ENCODE measurements at regions not wholly inside any gene's neighbourhood (a gene's known extent, or its start where the extent isn't known, plus 50 kb on each side); places are given as distances from the start of the nearest gene placed in this dataset.
"Not testable (repeated sequence)": the region's sequence is repeated elsewhere in the genome, so short reads cannot be mapped to it uniquely, and the experiment has no call there.

DNA sequence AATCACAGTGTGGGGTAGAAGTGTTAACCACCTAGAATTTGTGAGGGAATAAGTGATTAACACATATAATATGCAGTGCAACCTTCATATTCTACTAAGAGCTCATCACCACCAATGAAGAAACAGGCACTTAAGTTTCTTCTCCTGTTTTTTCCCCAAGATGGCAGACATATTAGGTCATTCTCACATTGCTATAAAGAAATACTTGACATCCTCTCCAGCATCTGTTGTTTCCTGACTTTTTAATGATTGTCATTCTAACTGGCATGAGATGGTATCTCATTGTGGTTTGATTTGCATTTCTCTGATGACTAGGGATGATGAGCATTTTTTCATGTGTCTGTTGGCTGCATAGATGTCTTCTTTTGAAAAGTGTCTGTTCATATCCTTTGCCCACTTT, 301.5 kb upstream of the CLEC14A start:
- not testable (repeated sequence) for DNase-seq

DNA sequence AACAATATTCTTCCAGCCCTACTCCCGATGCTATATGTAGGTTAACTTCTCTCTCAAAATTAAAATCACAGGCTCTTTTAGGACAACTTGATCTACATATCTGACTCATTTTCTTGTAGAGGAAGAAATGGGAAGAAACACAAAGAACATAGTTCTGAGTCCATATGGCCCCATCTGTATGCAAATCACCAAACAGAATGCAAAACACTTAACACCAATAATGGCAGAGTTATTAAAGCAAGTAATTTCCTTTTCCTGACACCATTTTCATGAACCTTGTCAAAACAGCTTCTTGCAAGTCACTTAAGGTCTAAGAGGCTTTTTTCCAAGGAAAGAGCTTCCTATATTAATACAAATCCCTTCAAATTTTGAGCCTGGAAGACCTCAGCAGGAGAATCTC, 300.4 kb upstream of the CLEC14A start:
- DNase-seq = no peak

GRCh38 chr14:38554026-38554425, 298.1 kb upstream of the CLEC14A start:
- DNase-seq = no peak

DNA sequence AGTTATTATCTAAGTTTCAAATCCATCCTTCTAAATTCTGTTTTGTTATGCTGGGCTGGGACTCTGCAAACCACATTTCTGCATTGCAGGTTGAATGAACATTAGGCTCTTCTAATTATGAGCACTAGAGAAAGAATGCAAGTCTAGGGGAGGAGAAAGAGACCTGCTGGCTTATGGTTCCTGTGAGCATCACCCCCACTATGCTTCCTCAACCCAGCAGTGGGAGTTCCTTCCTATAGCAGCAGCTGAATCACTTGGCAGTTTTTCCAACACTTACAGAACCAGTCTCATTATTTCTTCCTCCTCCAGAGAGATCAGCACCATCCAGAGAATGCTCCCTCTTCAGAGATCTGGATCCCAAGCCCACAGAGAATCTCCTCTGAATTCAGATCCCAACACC, 297.7 kb upstream of the CLEC14A start:
- no peak for DNase-seq

DNA sequence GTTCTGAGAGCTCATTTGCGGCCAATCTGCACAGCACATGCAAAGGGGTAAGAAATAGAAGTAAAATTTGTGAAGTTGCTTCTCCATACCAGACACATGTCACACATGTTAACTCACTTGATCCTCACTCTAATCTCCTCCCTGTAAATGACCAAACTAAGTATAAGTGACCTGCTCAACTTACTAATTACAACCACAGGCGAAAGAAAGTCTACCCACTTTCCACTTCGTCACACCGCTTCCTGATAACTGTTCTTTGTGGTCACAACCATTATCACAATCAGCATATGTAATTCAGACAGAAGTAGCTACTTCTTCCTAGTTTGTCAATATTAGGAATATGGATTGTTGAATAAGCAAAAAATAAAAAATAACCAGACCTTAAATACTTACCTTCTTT, 293.7 kb upstream of the CLEC14A start:
- DNase-seq = no peak

GRCh38 chr14:38547961-38548490, 292.1 kb upstream of the CLEC14A start:
- no peak for DNase-seq

DNA sequence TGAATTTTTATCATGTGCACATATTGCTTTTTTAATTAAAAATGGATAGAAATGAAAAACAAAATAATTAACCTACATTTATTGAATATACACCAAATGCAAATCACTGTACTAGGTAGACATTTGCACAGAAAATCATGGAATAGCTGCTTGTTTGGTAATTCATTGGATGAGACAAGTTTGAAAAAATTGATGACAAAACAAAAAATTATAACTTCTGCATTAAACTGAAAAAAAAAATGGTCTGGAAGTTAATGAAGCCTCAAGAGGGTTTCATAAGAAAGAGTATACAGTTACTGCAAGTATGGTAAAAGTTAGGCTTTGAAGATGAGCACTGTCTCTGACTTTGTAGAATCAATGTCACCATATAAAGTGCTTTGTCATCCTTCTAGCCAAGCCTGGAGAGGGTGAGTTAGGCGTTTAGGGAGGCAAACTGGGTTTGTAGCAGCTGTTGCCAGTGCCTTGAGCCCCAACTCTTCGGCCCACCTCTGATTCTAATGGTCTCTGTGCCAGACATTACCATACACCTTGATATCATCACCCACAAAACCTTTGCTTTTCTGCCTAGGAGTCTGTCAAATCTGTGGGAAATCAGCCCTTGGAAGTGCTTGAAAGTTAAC, 291.1 kb upstream of the CLEC14A start:
- no peak for DNase-seq

DNA sequence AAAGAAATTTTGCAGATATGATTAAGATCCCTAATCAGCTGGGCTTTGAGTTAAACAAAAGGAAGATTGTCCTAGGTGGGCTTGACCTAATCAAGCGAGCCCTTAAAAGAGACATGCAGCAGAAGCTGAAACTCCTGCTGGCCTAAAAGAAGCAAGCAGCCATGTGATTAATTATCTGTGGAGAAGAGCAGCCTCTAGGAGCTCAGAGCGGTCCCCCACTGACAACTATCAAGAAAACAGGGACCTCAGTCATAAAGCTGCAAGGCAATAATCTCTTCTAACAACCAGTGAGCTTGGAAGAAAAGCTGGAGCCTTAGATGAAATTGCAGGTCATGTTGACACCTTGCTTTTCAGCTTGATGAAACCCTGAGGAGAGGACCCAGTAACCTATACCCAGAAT, 288.9 kb upstream of the CLEC14A start:
- no peak for DNase-seq

DNA sequence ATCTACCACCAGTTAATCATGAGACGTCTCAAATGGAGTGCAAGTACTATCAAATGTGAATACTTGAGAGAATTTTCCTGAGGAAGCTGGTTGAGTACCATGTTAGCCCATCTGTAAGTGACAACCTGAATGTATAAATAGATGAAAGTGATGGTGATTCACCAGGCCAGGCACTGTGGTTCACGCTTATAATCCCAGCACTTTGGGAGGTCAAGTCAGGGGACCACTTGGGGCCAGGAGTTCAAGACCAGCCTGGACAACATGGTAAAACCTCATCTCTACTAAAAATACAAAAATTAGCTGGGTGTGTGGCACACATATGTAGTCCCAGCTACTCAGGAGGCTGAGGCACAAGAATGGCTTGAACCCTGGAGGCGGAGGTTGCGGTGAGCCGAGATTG, 288.0 kb upstream of the CLEC14A start:
- not testable (repeated sequence) for DNase-seq

- not testable (repeated sequence) for DNase-seq
Measured at GRCh38 chr14:38538053-38538452, 282.2 kb upstream of the CLEC14A start.

DNA sequence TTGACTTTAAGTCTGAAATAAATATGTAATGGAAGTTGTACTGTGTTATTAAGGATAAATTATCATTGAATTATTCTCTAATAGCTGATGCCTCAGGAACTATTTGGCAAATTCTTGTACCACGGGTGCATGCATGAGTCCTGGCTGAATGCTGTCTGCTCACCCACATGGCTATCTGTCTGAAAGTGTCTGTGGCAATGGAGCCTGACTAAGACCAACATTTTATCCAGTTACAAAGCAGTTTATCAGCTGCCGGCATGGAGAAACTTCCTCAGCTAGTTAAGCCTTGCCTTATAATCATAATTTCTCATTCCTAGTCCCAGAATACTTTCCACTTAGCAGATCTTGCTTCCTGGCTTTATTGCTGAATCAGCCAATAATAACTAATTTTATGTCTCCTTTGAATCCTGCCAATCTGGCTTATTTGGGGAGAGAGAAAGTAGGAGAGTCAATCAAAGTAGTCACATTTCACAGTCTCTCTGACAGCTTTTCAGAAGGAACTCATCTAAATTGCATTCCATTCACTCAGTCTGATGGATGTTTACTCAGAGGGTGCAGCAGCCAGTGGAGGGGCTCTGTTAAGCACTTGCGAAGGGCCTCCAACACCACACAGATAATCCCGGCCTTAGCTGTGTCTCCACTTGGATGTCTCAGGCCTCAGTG, 280.6 kb upstream of the CLEC14A start:
- DNase-seq = no peak

DNA sequence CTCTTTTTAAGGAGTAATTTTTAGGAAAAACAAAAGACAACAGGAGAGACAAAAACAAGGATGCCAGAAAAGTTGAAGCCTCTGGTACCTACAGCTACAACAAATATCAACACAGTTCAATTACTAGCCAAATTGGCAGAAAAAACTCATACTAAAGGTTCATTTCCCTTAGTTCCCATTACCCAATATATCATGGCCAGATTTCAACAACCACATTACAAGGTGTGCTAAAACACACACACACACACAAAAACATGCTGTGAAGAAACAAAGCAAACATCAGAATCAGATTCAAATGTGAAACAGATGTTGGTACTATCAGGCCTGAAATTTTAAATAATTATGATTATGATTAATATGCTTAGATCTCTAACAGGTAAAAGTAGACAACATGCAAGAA, 272.7 kb upstream of the CLEC14A start:
- DNase-seq = no peak

- no peak for DNase-seq
Measured at GRCh38 chr14:38527502-38527878, 271.6 kb upstream of the CLEC14A start.

DNA sequence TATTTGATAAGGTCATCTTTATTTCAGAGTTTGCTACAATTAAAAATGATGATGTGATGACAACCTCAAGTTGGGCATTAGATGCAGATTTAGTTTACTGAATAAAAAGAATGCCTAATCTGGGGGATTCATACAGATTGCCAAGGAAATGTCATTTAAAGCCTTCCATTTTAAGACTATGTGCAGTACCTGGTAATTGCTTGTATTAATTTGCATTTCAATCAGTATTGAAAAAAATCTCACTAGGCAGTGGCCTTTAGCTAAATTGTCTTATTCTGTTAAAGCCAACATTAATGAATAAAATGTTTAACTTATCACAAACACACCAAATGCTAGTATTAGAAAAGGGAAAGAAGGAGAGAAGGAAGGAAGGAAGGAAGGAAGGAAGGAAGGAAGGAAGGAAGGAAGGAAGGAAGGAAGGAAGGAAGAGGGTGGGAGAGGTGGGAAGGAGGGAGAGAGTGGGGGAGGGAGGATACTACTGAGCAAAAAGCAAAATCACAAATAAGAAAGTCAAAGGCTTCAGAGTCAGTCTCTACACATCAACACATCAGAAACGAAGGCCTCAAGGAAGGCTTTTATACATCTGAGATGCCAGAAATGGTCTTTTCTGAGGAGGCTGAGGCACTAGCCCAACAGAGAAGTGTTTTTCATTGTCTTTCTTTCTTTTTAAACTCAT, 271.1 kb upstream of the CLEC14A start:
- no peak for DNase-seq

DNA sequence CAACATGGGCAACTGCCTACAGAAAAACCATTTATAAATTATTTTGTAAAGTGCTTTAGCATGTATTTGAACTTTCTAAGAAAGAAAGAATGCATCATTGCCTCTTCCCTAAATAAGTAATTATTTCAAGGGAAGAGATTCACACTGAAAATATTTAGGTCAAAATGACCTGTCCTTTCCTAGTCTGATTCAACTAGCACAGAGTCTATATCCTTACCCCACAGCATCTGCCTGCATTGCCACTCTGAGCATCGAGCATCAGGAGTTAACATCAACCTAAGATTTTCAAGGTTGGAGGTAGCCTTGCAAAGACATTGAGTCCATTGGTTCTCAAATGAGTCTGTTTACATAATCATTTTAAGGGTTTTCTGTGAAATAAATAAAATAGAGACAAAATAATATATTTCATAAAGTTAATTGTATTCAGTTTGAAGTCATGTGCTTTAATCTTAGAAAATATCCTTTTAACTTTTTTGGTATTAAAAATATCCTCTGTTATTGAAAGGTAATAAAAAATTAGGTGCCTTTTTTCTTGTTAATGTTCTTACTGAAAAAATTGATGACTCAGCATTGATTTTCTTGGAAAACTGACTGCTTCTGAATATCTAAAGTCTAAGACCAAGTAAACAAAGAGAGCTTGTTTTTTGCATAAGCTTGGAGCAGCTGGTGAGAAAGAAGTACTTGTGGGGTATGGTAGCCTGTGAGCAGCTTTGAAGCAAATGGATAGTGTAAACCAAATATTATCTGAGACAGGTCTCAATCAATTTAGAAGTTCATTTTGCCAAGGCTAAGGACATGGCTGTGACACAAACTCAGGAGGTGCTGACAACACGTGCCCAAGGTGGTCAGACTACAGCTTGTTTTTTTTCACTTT, 269.0 kb upstream of the CLEC14A start:
- no peak for DNase-seq

DNA sequence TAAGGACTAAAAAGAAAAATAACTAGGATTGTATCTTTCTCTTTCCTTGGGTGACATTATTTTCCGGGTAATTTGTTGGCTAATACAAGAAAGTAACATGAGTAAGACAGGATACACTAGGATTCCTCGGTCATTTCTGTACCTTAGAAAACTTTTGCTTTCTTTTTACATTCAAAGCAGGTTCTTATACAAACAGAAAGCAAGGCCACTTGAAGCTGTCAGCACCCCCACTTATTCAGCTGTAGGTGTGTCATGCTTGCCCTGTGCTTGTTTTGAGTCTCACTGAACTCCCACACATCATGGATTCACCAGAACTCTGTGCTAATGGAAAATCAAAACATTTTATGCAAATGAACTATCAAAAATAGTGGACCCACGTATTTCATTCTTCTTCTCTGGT, 266.8 kb upstream of the CLEC14A start:
- DNase-seq = no peak

DNA sequence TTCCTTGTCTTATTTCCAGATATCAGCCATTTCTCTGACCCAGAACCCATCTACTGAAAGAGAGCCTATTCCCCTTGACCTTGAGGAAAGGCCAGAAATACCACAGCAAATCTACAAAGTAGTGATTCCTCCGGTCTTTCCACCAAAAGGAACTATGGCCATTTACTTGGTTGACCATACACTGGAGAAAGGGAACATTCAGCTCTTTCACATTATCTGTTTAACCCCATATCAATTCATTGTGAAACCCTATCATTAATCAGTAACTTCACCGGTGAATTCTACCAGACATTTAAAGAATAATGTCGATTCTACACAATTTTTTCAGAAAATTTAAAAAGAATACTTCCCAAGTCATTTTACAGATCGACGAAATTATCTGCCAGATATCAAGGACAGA, 265.7 kb upstream of the CLEC14A start:
- DNase-seq = no peak

DNA sequence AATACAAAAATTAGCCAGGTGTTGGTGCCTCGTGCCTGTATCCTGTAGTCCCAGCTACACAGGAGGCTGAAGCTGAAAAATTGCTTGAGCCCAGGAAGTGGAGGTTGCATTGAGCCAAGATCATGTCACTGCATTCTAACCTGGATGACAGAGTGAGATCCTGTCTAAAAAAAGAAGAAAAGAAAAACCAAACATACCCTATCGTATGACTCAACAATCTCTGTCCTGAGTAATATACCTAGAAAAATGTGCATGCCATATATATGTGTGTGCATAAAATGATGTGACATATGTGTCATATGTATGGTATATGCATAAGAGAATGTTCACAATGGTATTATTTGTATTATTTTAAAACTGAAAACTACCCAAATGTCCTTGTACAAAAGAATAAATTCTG, 261.5 kb upstream of the CLEC14A start:
- DNase-seq = no peak

DNA sequence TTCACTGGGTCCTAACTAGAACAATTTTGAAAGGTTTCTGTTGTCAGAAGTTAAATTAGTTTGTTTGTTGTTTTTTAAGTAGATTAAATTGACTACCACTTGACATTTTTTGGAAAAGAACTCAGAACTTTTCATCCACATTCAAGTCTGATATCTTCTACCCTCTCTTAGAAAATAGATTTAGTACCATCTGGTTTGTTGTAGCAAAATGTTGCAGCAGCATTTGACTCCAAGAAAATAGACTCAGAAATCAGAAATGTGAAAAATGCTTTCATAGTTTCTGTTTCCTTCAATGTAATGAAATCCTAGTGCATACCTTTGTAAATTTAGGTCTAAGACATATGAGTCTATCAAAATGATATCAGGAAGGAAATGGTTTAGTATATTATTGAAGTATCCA, 256.3 kb upstream of the CLEC14A start:
- no peak for DNase-seq

- no peak for DNase-seq
Measured at GRCh38 chr14:38507299-38507698, 251.4 kb upstream of the CLEC14A start.

GRCh38 chr14:38505973-38506249, 250.0 kb upstream of the CLEC14A start:
- DNase-seq = no peak

DNA sequence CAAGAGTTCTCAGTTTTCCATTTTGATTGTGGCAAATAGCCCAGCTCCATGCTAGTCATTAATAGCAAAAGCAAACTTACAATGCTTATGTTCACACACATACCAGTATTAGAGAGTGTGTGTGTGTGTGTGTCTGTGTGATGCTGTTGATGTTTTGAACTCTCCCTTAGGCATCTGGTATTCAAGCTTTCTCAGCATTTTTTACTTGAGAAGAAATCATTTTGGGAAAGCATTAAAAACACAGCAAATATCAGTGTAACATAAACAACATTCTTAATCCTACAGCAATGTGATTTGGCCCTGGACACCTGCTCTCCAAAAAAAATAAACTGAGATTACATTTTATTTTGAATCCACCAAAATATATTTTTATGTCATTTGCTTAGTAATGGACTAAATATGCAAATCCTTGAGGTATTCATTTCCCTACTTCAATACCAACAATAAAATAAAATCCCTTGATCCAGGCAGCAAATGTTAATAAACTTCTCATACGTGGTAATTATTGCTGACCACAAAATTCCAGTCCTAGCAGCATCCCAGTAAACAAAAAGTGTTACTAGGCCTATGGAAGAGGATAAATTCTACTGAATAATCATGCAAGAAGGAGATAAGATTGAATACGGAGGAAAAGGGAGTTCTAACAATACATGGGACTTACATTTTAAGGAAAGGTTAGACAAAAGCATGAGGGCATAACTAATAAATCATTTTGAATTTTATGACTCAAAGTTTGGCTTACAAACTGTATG, 249.5 kb upstream of the CLEC14A start:
- DNase-seq = no peak

GRCh38 chr14:38504175-38504574, 248.3 kb upstream of the CLEC14A start:
- DNase-seq = no peak
